ENCODE measurements at regions not wholly inside any gene's neighbourhood (a gene's known extent, or its start where the extent isn't known, plus 50 kb on each side); places are given as distances from the start of the nearest gene placed in this dataset.

- TF ChIP-seq CTCF (IDR thresholded peaks at IDR 0.05; ENCODE audit: extremely low read depth, low read depth, low read length): no peak
- H3K4me3 ChIP-seq (ENCODE audit: insufficient read depth, low read length): no peak overlapping the region
Measured at GRCh38 chr5:85709728-85710127, 908.0 kb upstream of the COX7C start.

GRCh38 chr5:85716344-85717202, 901.2 kb upstream of the COX7C start:
- no peaks in the 10 kb centered on the region for H3K4me1 ChIP-seq (ENCODE audit: insufficient read depth, low read length)
- H3K27me3 ChIP-seq (ENCODE audit: insufficient read depth, low read length): no peaks in the 10 kb centered on the region
- no peaks in the 10 kb centered on the region for H3K36me3 ChIP-seq (ENCODE audit: insufficient read depth, low read length)
- no peak overlapping the region for H3K4me2 ChIP-seq (ENCODE audit: insufficient read depth, low read length)
- no peaks in the 10 kb centered on the region for H3K79me2 ChIP-seq (ENCODE audit: insufficient read depth, low read length)
- no peak for TF ChIP-seq CTCF (IDR thresholded peaks at IDR 0.05; ENCODE audit: extremely low read depth, low read depth, low read length)
- H2AFZ ChIP-seq (ENCODE audit: low read length): no peak overlapping the region
- H4K20me1 ChIP-seq (ENCODE audit: insufficient read depth, low read length): no peaks in the 10 kb centered on the region
- H3K9me3 ChIP-seq (ENCODE audit: low read depth, low read length): no peaks in the 10 kb centered on the region
- no peak overlapping the region for H3K27ac ChIP-seq (ENCODE audit: low read depth, low read length)
- DNase-seq (ENCODE audit: insufficient read length, low spot score, missing footprints): no peak
- H3K4me3 ChIP-seq (ENCODE audit: insufficient read depth, low read length): no peak overlapping the region

More at GRCh38 chr5:85709728-85710127, 908.0 kb upstream of the COX7C start:
- no peak for DNase-seq (ENCODE audit: insufficient read length, low spot score, missing footprints)
- Histone ChIP-seq H2AFZ (ENCODE audit: low read length) (no peak overlapping the region), H3K4me1 (ENCODE audit: insufficient read depth, low read length) (no peaks in the 10 kb centered on the region), H3K27ac (ENCODE audit: low read depth, low read length) (no peak overlapping the region), H3K79me2 (ENCODE audit: insufficient read depth, low read length) (no peaks in the 10 kb centered on the region), H3K9me3 (ENCODE audit: low read depth, low read length) (no peaks in the 10 kb centered on the region), H3K27me3 (ENCODE audit: insufficient read depth, low read length) (no peaks in the 10 kb centered on the region), H3K36me3 (ENCODE audit: insufficient read depth, low read length) (no peaks in the 10 kb centered on the region), H3K4me2 (ENCODE audit: insufficient read depth, low read length) (no peak overlapping the region), H4K20me1 (ENCODE audit: insufficient read depth, low read length) (no peaks in the 10 kb centered on the region)

GRCh38 chr5:85717203-85717563, 900.6 kb upstream of the COX7C start:
- Histone ChIP-seq H3K4me1 (ENCODE audit: insufficient read depth, low read length) (no peaks in the 10 kb centered on the region), H3K9me3 (ENCODE audit: low read depth, low read length) (no peaks in the 10 kb centered on the region), H3K36me3 (ENCODE audit: insufficient read depth, low read length) (no peaks in the 10 kb centered on the region), H3K4me3 (ENCODE audit: insufficient read depth, low read length) (no peak overlapping the region), H3K27ac (ENCODE audit: low read depth, low read length) (no peak overlapping the region), H3K27me3 (ENCODE audit: insufficient read depth, low read length) (no peaks in the 10 kb centered on the region), H3K4me2 (ENCODE audit: insufficient read depth, low read length) (no peak overlapping the region), H3K79me2 (ENCODE audit: insufficient read depth, low read length) (no peaks in the 10 kb centered on the region), H4K20me1 (ENCODE audit: insufficient read depth, low read length) (no peaks in the 10 kb centered on the region), H2AFZ (ENCODE audit: low read length) (no peak overlapping the region)
- DNase-seq (ENCODE audit: insufficient read length, low spot score, missing footprints): no peak
- TF ChIP-seq CTCF (IDR thresholded peaks at IDR 0.05; ENCODE audit: extremely low read depth, low read depth, low read length): no peak

- no peak for DNase-seq (ENCODE audit: insufficient read length, low spot score, missing footprints)
- H3K9me3 ChIP-seq (ENCODE audit: low read depth, low read length): no peaks in the 10 kb centered on the region
- no peaks in the 10 kb centered on the region for H3K4me1 ChIP-seq (ENCODE audit: insufficient read depth, low read length)
- no peak overlapping the region for H3K4me3 ChIP-seq (ENCODE audit: insufficient read depth, low read length)
- no peaks in the 10 kb centered on the region for H4K20me1 ChIP-seq (ENCODE audit: insufficient read depth, low read length)
- H3K79me2 ChIP-seq (ENCODE audit: insufficient read depth, low read length): no peaks in the 10 kb centered on the region
- no peak overlapping the region for H3K4me2 ChIP-seq (ENCODE audit: insufficient read depth, low read length)
- no peak for TF ChIP-seq CTCF (IDR thresholded peaks at IDR 0.05; ENCODE audit: extremely low read depth, low read depth, low read length)
- H3K27me3 ChIP-seq (ENCODE audit: insufficient read depth, low read length): no peaks in the 10 kb centered on the region
- no peaks in the 10 kb centered on the region for H3K36me3 ChIP-seq (ENCODE audit: insufficient read depth, low read length)
- H3K27ac ChIP-seq (ENCODE audit: low read depth, low read length): no peak overlapping the region
- H2AFZ ChIP-seq (ENCODE audit: low read length): no peak overlapping the region
Measured at GRCh38 chr5:85732185-85732584, 885.6 kb upstream of the COX7C start.
